Stimulated activated naive CD4-positive, alpha-beta T cell treated with Interleukin-2 at 50 U/mL for 16 hours (primary cell): ENCODE measurements at regions not wholly inside any gene's neighbourhood (a gene's known extent, or its start where the extent isn't known, plus 50 kb on each side); places are given as distances from the start of the nearest gene placed in this dataset.

Experiments
- DNase-seq: peaks from one replicate; lab custom pipeline; 2025; lab: John Stamatoyannopoulos, UW

DNA sequence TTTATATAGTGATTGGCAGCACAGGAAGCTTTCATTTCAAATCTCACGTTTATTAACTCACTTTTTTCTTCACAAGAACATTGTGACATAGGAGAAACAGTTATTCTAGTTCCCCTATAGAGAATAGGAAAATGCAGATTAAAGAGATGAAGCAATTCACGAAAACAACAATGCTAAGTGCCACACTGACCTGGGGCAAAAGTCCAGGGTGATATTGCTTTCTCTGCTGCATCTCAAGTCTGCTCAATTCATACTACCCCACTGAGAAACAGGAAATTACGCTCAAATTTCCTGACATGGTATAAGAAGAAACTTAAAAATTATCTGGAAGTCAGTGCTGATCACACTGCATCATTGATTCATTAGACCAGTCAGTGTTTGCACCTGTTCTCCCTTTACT is 66.7 kb upstream of the SEMA6D start:
- no peak for DNase-seq

DNA sequence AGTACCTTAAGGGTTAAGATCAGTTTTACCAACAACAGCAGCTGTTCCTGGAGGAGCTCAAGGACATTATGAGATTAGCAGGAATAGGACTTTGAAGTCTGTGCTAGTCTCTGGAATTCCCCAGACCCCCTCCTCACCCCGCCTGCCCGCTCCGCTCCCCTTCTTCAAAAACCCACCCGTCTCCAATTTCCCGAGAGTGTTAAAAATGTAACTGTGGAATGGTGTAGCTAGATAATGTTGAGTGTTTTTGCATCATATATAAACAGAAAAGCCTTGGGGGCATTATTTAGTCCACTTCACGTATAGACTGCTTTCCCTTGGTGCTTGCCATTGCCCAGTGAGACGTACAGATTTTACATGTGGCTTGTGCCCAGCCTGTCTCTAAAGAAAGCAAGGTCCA is 65.0 kb upstream of the SEMA6D start:
- no peak for DNase-seq

GRCh38 chr15:47652844-47653243 is 64.5 kb upstream of the SEMA6D start:
- DNase-seq = no peak

GRCh38 chr15:47661661-47662180 is 55.6 kb upstream of the SEMA6D start:
- no peak for DNase-seq

DNA sequence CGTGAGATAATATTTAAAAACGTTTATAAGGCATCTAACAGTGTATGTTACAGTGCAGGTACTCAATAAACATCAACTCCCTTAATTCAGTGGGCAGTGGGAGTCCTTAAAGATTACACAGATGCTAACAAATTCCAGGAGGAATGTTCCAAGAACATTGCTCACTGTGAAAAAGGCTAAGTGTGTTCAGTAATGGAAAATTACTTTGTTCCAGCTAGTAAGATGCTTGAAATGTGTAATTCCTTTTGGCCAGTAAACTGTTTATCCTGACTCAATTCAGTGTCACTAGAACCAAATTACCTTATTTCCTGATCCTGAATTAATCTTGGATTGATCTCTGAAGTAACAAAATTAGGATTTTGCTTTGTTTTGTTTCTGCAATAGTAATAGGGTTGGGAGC is 54.2 kb upstream of the SEMA6D start:
- DNase-seq = no peak
